NB4 (cell line): ENCODE measurements at regions not wholly inside any gene's neighbourhood (a gene's known extent, or its start where the extent isn't known, plus 50 kb on each side); places are given as distances from the start of the nearest gene placed in this dataset.

Source experiments
- CTCF ChIP-seq: IDR thresholded peaks from one replicate; pipeline ENCODE4 v1.5.1; 2012; ENCODE audit warnings: low read depth, low read length
- POLR2A ChIP-seq: IDR thresholded peaks from 2 replicates; pipeline ENCODE4 v1.6.1; 2011; ENCODE audit warnings: mild to moderate bottlenecking; ENCODE audit not compliant: insufficient read length; ENCODE audit errors: extremely low read depth

- TF ChIP-seq POLR2A = no peak
- TF ChIP-seq CTCF = peak; percentile 95
Observed at GRCh38 chr20:57089699-57090144, 176.7 kb downstream of the BMP7 start.
